MM.1S (cell line): ENCODE measurements at regions not wholly inside any gene's neighbourhood (a gene's known extent, or its start where the extent isn't known, plus 50 kb on each side); places are given as distances from the start of the nearest gene placed in this dataset.

Source experiments
- DNase-seq: peaks from one replicate; pipeline ENCODE4 v3.0.0-alpha.2; 2015
- H2AFZ ChIP-seq: fragments of 300-600 bp; sonication (generic); 2 replicates; pipeline ENCODE4 v1.6.0; 2016; ENCODE audit warnings: antibody characterized with exemption, low read length
- H3F3A ChIP-seq: fragments of 300-600 bp; sonication (generic); 2 replicates; pipeline ENCODE4 v1.6.1; 2016; ENCODE audit warnings: mild to moderate bottlenecking, antibody characterized with exemption, low read length, moderate library complexity, mixed read lengths; ENCODE audit not compliant: insufficient read depth
- H3K27ac ChIP-seq: fragments of 300-600 bp; sonication (generic); 2 replicates; pipeline ENCODE4 v1.5.1; 2016; ENCODE audit warnings: mild to moderate bottlenecking, low read length
- H3K27me3 ChIP-seq: fragments of 300-600 bp; sonication (generic); replicated peaks from 2 replicates; pipeline ENCODE4 v1.6.0; 2016; ENCODE audit warnings: low read length; ENCODE audit not compliant: insufficient read depth
- H3K36me3 ChIP-seq: fragments of 300-600 bp; sonication (generic); replicated peaks from 2 replicates; pipeline ENCODE4 v1.6.1; 2016; ENCODE audit warnings: mild to moderate bottlenecking, low read length, mixed read lengths; ENCODE audit not compliant: insufficient read depth
- H3K4me1 ChIP-seq: fragments of 300-600 bp; sonication (generic); 2 replicates; pipeline ENCODE4 v1.6.1; 2016; ENCODE audit warnings: low read length, mixed read lengths
- H3K4me2 ChIP-seq: fragments of 300-600 bp; sonication (generic); 2 replicates; pipeline ENCODE4 v1.6.0; 2016; ENCODE audit warnings: low read depth, low read length
- H3K4me3 ChIP-seq: fragments of 300-600 bp; sonication (generic); 2 replicates; pipeline ENCODE4 v1.5.1; 2016; ENCODE audit warnings: low read length, mixed read lengths
- H3K79me2 ChIP-seq: fragments of 300-600 bp; sonication (generic); 2 replicates; pipeline ENCODE4 v1.6.1; 2016; ENCODE audit warnings: mixed run types, low read length, mixed read lengths
- H3K9ac ChIP-seq: fragments of 300-600 bp; sonication (generic); 2 replicates; pipeline ENCODE4 v1.6.1; 2016; ENCODE audit warnings: low read length, mixed read lengths
- H3K9me2 ChIP-seq: fragments of 300-600 bp; sonication (generic); replicated peaks from 2 replicates; pipeline ENCODE4 v1.6.1; 2016; ENCODE audit warnings: mild to moderate bottlenecking, low read length, mixed read lengths; ENCODE audit not compliant: insufficient read depth
- H3K9me3 ChIP-seq: fragments of 300-600 bp; sonication (generic); replicated peaks from 2 replicates; pipeline ENCODE4 v1.6.1; 2016; ENCODE audit warnings: mild to moderate bottlenecking, low read length, mixed read lengths; ENCODE audit not compliant: insufficient read depth
- H4K20me1 ChIP-seq: fragments of 300-600 bp; sonication (generic); 2 replicates; pipeline ENCODE4 v1.6.1; 2016; ENCODE audit warnings: mild to moderate bottlenecking, low read length, moderate library complexity, mixed read lengths; ENCODE audit not compliant: insufficient read depth
- EZH2 ChIP-seq: fragments of 300-600 bp; sonication (generic); optimal IDR thresholded peaks from 2 replicates; pipeline ENCODE3; 2017; ENCODE audit warnings: low read depth, mild to moderate bottlenecking, antibody characterized with exemption, low read length, mixed read lengths
- EZH2phosphoT487 ChIP-seq: fragments of 300-600 bp; sonication (generic); IDR thresholded peaks from 2 replicates; pipeline ENCODE4 v1.6.1; 2018; ENCODE audit warnings: antibody characterized with exemption, low read length
- TF ChIP-seq, protein P1 (sequence below): fragments of 300-600 bp; sonication (generic); IDR thresholded peaks from 2 replicates; pipeline ENCODE4 v1.5.1; 2016; ENCODE audit warnings: antibody characterized with exemption, low read length, mixed read lengths

DNA sequence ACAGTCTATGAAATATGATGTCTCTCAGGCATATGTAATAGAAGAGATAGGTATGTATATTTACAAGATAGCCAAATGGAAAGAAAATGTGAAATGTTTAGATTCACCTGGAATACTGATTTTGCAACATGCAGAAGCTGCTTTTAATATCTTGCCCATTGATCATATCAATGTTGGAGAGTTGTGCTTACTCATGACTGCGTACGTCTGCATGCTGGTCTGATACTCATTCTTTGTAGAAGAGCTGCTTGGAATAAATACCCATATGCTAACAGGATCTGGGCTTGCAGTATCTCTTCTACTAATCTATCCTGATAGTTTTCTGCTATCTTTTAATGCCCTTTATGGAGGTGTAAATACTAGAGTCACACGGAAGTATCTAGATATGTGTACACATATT lies 120.6 kb upstream of the FOXP2 start:
- H3K9ac ChIP-seq = no peak overlapping the region
- no peak overlapping the region for H3K4me3 ChIP-seq
- DNase-seq = no peak
- no peaks in the 10 kb centered on the region for H3K79me2 ChIP-seq
- H3K4me1 ChIP-seq = peaks cover 8% of the 10 kb centered on the region; the same call in 1 of the 2 replicates
- no peaks in the 10 kb centered on the region for H3K9me2 ChIP-seq
- H3K36me3 ChIP-seq = no peaks in the 10 kb centered on the region
- no peak overlapping the region for H3K27ac ChIP-seq
- no peaks in the 10 kb centered on the region for H3F3A ChIP-seq
- H3K27me3 ChIP-seq = no peaks in the 10 kb centered on the region
- H3K4me2 ChIP-seq = no peak overlapping the region
- H2AFZ ChIP-seq = no peak overlapping the region
- TF ChIP-seq EZH2 (no peak), EZH2phosphoT487 (no peak)
- TF ChIP-seq, protein P1, sequence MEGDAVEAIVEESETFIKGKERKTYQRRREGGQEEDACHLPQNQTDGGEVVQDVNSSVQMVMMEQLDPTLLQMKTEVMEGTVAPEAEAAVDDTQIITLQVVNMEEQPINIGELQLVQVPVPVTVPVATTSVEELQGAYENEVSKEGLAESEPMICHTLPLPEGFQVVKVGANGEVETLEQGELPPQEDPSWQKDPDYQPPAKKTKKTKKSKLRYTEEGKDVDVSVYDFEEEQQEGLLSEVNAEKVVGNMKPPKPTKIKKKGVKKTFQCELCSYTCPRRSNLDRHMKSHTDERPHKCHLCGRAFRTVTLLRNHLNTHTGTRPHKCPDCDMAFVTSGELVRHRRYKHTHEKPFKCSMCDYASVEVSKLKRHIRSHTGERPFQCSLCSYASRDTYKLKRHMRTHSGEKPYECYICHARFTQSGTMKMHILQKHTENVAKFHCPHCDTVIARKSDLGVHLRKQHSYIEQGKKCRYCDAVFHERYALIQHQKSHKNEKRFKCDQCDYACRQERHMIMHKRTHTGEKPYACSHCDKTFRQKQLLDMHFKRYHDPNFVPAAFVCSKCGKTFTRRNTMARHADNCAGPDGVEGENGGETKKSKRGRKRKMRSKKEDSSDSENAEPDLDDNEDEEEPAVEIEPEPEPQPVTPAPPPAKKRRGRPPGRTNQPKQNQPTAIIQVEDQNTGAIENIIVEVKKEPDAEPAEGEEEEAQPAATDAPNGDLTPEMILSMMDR = no peak
- no peaks in the 10 kb centered on the region for H3K9me3 ChIP-seq
- no peaks in the 10 kb centered on the region for H4K20me1 ChIP-seq

- H3F3A ChIP-seq = no peaks in the 10 kb centered on the region
- no peak for TF ChIP-seq EZH2phosphoT487
- no peak overlapping the region for H3K9ac ChIP-seq
- DNase-seq = peak; percentile 45
- H3K27me3 ChIP-seq = no peaks in the 10 kb centered on the region
- H3K36me3 ChIP-seq = no peaks in the 10 kb centered on the region
- H3K79me2 ChIP-seq = no peaks in the 10 kb centered on the region
- no peak overlapping the region for H2AFZ ChIP-seq
- no peak overlapping the region for H3K4me2 ChIP-seq
- no peaks in the 10 kb centered on the region for H3K9me3 ChIP-seq
- no peaks in the 10 kb centered on the region for H3K9me2 ChIP-seq
- H3K4me1 ChIP-seq = peaks cover 8% of the 10 kb centered on the region; the same call in 1 of the 2 replicates
- no peak overlapping the region for H3K27ac ChIP-seq
- no peak overlapping the region for H3K4me3 ChIP-seq
- H4K20me1 ChIP-seq = no peaks in the 10 kb centered on the region
These were observed 121.2 kb upstream of the FOXP2 start for GRCh38 chr7:114293289-114294012.

- Histone ChIP-seq H3F3A (no peaks in the 10 kb centered on the region), H3K27me3 (no peaks in the 10 kb centered on the region), H3K27ac (no peak overlapping the region), H3K4me1 (no peaks in the 10 kb centered on the region), H3K9ac (no peak overlapping the region), H3K79me2 (no peaks in the 10 kb centered on the region), H3K4me2 (no peak overlapping the region), H3K9me3 (no peaks in the 10 kb centered on the region), H3K4me3 (no peak overlapping the region), H4K20me1 (no peaks in the 10 kb centered on the region; the same call in 1 of the 2 replicates), H2AFZ (no peak overlapping the region), H3K36me3 (no peaks in the 10 kb centered on the region), H3K9me2 (no peaks in the 10 kb centered on the region)
- DNase-seq = no peak
- no peak for TF ChIP-seq EZH2phosphoT487
- TF ChIP-seq, protein P1 = no peak
- no peak for TF ChIP-seq EZH2
These were observed 134.7 kb upstream of the FOXP2 start for GRCh38 chr7:114279901-114280300.

- H3F3A ChIP-seq = no peaks in the 10 kb centered on the region
- DNase-seq = no peak
These were observed 141.4 kb upstream of the FOXP2 start for GRCh38 chr7:114273218-114273617.

More at GRCh38 chr7:114273218-114273617, 141.4 kb upstream of the FOXP2 start:
- Histone ChIP-seq H3K36me3 (no peaks in the 10 kb centered on the region), H4K20me1 (no peaks in the 10 kb centered on the region), H3K9ac (no peak overlapping the region), H3K9me2 (no peaks in the 10 kb centered on the region), H3K9me3 (no peaks in the 10 kb centered on the region), H3K27me3 (no peaks in the 10 kb centered on the region), H3K4me1 (no peaks in the 10 kb centered on the region), H2AFZ (no peak overlapping the region), H3K79me2 (no peaks in the 10 kb centered on the region), H3K4me2 (no peak overlapping the region), H3K27ac (no peak overlapping the region), H3K4me3 (no peak overlapping the region)
- TF ChIP-seq EZH2phosphoT487 = no peak
- TF ChIP-seq, protein P1 = no peak
- TF ChIP-seq EZH2 = no peak
